GM18502 (cell line): ENCODE measurements at regions not wholly inside any gene's neighbourhood (a gene's known extent, or its start where the extent isn't known, plus 50 kb on each side); places are given as distances from the start of the nearest gene placed in this dataset.

Source experiments
- ATAC-seq: cut with Tn5 transposase; IDR thresholded peaks from one replicate; pipeline ENCODE4 v1.9.1; 2021; ENCODE audit warnings: mild to moderate bottlenecking; ENCODE audit not compliant: unreplicated experiment, poor library complexity

- ATAC-seq = no peak
Observed at GRCh38 chr1:94709891-94710581, 110.1 kb upstream of the SLC44A3 start.

DNA sequence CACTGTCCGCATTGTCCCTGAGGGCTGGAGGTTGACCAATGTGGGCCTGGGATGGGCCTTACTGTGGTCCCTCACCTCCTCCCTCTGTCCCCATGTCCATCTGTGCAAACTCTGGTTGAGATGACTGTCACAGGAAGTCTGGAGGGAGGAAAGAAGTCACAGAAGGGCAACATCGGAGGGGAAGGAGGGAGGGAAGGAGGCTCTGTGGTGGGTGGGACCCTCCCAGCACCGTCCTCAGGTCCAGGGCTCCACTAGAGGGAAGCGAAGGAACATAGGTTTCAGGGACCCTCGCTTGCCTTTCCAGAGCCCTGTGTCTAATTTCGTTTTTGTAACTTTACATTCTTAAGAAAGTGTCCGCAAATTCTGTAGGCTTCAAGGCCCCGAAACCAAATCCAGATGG is 111.3 kb upstream of the SLC44A3 start:
- ATAC-seq = no peak

GRCh38 chr1:94708299-94708685 is 111.9 kb upstream of the SLC44A3 start:
- no peak for ATAC-seq

DNA sequence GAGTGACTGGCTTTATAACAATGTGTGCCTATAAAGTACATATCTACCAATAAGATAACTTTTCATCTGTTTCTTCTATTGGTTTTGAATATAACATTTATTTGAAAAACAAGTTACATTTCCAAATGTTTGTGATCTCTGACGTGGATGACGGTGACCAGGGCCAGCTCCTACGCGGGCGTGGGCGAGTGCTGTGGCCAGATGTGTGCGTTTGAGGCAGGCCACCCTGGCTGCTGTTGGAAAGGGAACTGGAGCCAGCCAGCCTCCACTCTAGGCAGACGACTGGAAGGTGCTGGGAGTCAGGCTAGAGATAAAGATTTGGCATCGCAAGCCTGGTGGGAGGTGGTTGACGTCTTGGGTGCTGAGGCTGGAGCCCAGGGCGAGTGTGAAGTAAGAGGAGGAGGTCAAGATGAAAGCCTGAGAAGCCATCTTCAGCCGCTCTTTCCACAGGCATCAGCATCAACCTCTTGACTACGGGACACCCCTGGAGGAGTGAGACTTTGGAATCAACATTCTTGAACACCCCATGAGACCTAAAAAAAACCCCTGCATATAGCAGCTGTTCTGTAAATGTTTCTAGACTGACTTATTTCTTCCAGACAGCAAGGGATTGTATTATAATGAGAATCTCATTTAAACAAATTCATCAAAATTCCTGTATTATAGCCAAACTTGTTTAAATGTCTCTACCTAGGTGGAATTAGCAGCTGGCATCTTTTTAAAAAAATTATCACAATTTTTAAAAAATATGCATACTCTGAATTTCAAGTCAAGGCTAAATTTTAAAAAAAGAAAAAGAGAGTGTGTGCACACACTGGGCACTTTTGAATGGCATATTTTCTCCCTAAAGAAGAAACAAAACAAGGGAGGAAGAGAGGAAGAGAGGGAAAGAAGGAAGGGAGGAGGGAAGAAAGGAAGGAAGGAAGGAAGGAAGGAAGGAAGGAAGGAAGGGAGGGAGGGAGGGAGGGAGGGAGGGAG is 112.5 kb upstream of the SLC44A3 start:
- no peak for ATAC-seq

GRCh38 chr1:94702442-94702815 is 117.7 kb upstream of the SLC44A3 start:
- no peak for ATAC-seq

DNA sequence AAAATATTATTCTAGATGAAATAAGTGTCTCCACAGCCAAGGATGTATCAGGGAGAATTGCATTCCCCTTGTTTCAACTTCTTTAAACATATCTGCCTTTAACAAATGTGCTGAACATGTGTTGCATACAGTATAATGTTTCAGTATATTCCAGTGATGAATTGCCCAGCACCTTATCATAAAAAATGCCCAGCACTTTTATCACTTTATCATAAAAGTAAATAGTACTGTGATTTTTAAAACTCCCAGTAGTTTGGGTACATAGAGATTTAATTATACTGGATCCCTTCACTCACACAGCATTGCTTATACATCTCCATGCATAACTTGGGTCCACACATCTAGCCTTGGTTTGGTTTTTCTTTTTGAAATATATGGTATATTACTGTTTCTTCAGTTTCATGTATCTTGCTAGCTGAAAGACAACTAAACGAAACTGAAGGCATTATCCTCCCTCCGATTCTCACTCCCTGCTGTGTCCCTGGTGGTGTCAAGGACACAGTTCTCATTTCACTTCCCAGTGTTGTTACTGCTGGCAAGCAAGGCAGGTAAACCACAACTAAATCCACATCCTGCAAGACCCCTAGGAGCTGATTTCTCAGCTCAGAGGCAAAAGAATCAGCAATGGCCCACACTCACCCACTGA is 118.2 kb upstream of the SLC44A3 start:
- no peak for ATAC-seq

- no peak for ATAC-seq
Observed at GRCh38 chr1:94698759-94699502, 121.2 kb upstream of the SLC44A3 start.

- ATAC-seq = no peak
Observed at GRCh38 chr1:94698356-94698755, 121.8 kb upstream of the SLC44A3 start.

DNA sequence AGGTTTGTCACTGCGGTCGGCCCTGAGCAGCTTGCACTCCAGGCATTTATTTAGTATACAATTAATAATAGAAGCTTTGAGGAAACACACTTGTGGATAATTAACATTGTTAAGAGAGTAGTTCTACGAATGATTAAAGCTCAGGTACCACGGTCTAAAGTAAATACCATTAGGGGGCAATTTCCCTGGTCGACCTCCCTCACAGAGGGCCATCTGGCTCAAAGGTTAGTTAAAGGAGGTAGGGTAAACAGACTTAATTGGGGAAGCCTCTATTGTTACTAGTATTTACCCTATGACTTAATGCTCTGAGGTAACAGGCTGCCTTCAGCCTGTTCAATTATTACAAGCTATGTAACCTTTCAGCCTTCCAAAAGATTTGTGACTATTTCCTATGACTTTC is 122.3 kb upstream of the SLC44A3 start:
- no peak for ATAC-seq

DNA sequence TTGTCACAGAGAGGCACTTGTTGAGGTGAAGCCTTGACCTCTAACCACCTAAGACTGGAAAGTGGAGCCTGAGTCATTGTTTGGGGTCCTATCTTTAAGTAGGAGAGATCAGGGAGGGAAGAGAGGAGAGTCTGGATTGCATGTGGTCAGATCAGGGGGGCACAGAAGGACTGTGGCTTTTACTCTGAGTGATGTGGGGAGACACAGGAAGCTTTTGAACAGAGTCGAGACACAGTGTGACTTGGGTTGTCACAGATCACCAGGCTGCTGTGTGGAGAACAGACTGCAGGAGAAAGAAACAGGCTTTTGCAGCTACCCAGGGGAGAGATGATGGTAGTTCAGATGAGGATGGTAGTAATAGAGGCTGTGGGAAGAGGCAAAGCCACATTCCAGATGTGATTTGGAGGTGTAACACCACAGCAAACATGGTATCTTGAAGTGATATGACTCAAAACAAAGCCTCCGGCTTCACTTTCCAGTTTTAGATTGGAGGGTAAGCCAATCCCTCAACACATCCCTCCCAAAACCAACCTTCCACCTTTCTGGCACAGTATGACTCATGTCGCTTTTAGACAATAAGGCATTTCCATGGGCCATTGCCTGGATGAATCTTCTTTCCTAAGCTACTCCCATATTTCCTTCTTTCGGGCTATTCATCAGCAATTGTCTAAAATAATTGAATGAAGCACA is 125.8 kb upstream of the SLC44A3 start:
- no peak for ATAC-seq

DNA sequence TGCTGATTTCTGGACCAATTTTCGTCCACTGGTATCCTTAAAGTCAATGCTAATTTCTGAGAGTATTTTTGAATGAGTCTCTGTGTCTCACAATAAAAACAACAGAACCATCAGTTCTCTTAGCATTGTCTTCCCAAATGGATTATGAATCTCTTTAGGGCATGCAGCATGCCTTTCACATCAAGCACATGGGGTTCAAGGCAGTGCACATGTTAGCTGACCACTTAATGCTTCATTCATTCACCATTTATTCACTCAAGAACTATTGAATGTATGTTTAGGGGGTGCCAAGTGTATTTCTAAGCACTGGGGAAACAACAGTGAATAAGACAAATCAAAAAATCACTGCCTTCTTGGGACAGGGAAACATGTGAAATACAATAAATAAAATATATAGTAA is 126.7 kb upstream of the SLC44A3 start:
- ATAC-seq = no peak

DNA sequence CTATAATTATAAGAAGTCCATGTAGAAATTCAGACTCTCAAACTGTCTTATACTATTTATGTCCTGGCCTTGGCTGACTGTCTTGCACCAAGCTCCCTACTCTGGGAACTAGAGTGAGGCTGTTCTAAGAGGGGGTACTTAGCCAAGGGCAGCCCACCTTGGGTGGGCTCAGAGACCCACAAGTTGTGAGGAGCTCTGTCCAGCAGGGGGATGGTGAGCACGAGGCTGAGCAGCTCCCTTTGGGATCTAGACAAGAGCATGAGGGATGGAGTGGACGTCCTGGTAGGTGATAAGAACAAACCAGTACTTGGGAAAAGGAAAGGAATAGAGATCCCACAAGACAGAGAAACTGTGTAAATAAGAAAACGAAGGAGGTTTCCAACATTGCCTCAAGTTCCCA is 127.1 kb upstream of the SLC44A3 start:
- no peak for ATAC-seq

- no peak for ATAC-seq
Observed at GRCh38 chr1:94688646-94689045, 131.5 kb upstream of the SLC44A3 start.

- no peak for ATAC-seq
Observed at GRCh38 chr1:94686882-94687281, 133.3 kb upstream of the SLC44A3 start.

GRCh38 chr1:94684690-94685250 is 135.4 kb upstream of the SLC44A3 start:
- ATAC-seq = no peak

- no peak for ATAC-seq
Observed at GRCh38 chr1:94683886-94684285, 136.3 kb upstream of the SLC44A3 start.

GRCh38 chr1:94680039-94680377 is 138.4 kb upstream of the F3 start:
- ATAC-seq = no peak

- ATAC-seq = no peak
Observed at GRCh38 chr1:94679332-94680038, 137.9 kb upstream of the F3 start.

DNA sequence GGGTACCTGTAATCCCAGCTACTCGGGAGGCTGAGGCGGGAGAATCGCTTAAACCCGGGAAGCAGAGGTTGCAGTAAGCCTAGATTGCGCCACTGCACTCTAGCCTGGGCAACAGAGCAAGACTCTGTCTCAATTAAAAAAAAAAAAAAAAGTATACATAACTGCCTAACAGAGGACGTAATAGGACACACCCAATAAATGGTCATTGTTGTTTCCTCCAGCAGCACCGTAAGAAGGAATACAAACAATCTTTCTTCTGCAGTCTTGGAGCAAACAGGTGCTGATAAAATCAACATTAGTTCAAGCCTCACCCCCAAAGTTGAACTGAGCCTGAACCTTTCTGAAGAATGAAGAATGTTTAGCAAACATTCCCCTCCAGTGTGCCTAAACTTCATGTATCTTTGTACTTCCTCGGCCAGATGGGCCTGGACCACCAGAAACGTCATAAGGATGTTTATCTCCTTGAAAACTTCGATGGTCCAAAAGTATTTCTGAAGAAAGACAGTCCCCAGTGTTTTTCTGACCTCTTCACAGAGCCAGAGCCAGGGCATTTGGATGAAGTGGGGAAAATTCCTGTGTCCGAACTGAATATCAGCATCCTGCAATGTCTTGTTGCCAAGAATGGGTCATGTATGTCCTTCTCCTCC is 136.8 kb upstream of the F3 start:
- ATAC-seq = no peak
